HG03521 (cell line): ENCODE measurements at regions not wholly inside any gene's neighbourhood (a gene's known extent, or its start where the extent isn't known, plus 50 kb on each side); places are given as distances from the start of the nearest gene placed in this dataset.
"Not testable (repeated sequence)": the region's sequence is repeated elsewhere in the genome, so short reads cannot be mapped to it uniquely, and the experiment has no call there.

Source experiments
- ATAC-seq: cut with Tn5 transposase; IDR thresholded peaks from one replicate; pipeline ENCODE4 v1.9.1; 2021; ENCODE audit warnings: mild to moderate bottlenecking, moderate library complexity; ENCODE audit not compliant: unreplicated experiment

GRCh38 chr20:53891306-53891894, 179.0 kb downstream of the BCAS1 start:
- no peak for ATAC-seq

DNA sequence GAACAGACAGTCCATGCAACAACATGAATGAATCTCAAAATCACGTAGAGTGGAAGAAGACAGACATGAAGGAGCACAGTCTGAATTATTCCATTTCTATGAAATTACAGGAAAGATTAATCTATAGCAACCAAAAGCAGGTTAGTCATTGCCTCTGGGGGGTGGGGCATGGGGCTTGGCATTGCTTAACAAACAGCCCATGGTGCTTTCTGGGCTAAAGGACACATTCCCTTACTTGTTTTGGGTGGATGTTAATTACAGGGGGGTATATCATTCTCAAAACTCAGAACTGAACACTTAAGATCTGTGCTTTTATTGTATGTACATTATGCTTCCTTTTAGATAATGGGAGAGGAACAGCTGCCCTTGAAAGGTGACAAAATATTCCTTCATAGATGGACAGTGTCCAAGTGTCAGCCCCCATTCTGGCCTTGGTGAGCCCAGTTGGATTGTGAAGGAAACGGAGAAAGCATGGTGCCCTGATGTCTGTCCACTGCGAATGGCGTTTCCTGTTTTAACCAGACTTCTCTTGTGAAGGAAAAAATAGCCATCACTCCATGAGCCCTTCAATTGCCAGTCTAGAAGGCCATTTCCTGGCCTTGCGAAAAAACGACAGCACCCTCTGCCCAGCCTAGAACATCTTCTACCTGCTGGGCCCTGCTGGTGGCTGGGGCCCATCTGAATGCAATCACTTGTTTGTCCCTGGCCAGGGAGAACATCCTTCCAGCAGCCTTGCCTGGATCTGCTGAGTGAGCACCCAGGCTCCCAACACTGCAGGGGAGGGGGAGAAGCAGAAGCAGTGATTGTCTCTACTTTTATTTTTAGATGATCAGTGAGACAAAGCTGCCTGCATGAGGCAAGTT, 179.7 kb downstream of the BCAS1 start:
- no peak for ATAC-seq

DNA sequence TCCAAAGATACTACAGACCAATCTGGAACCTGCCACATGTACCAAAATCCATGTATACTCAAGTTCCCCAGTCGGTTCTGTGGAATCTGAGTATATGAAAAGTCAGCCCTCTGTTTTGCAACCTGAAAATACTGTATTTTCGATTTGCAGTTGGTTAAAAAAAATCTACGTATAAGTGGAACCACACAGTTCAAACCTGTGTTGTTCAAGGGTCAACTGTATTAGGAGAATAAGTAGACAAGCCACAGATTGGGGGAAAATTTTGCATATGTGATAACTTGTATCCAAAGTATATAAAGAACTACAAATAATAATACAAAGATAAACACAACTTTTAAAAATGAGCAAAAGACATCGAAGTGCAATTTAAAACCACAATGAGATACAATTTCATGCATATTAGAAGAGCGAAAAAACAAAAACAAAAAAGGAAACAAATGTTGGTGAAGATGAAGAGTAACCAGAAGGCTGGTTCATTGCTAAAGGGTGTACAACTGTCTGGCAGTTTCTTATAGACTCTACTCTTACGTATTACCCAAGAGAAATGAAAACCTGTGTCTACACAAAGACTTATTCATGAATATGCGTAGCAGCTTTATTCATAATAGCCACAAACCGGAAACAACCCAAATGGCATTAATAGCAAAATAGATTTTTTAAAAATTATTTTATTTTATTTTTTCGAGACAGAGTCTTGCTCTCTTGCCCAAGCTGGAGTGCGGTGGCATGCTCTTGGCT, 180.8 kb downstream of the BCAS1 start:
- no peak for ATAC-seq

GRCh38 chr20:53888951-53889350, 181.4 kb downstream of the BCAS1 start:
- ATAC-seq = no peak

- ATAC-seq = no peak
These were observed 181.9 kb downstream of the BCAS1 start for GRCh38 chr20:53888510-53888909.

- no peak for ATAC-seq
These were observed 182.4 kb downstream of the BCAS1 start for GRCh38 chr20:53887973-53888372.

DNA sequence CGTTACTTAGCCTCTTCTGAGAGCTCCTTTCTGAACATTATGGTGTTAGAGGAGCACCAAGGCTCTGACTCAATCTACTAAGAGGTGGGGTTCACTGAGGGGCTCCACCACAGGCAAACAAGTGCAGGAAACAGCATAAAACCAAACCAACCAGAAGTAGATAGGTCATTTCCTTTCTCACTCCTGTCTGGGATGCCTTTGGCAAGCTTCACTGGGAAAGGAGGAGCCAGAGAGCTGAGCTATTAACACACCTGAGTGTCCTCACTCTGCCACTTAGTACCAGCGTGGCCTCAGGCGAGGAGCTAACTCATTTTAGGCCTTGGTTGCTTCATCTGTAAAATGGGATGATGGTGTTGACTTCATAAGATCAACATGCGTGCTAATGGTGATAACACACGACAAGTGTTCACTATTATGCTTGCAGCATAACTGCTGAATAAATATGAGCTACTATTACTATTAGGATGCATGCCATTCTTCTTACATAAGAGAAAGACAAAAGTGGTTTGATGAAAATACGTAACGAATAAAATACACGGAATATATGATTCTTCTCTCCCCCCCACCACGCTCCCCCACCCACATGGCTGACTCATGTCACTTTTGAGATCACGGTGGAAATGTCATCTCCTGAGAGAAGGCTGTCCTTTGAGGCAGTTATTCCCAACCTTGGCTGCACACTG, 185.4 kb downstream of the BCAS1 start:
- no peak for ATAC-seq

GRCh38 chr20:53883098-53883911, 187.1 kb downstream of the BCAS1 start:
- ATAC-seq = no peak

GRCh38 chr20:53882438-53882986, 187.9 kb downstream of the BCAS1 start:
- ATAC-seq = not testable (repeated sequence)

DNA sequence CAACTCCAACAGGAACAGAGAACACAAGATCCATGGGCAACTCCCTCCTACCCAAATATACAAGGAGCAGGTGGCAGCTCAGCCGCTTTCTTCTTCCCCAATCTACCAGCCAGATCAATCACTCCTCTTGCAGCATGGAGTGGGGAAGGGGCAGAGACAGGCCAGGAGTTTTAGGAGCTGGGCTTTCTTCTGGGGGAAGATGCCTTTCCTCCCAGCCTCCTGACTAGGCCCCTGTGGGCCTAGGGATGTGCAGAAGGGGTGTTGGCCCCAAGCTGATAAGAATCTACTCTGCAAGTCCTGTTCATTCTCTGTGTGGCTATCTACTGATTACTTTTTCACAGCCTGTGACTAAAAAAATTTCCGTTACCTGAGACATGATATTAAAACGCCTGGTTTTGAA, 189.0 kb downstream of the BCAS1 start:
- ATAC-seq = no peak

- ATAC-seq = no peak
These were observed 190.2 kb downstream of the BCAS1 start for GRCh38 chr20:53880108-53880641.

- ATAC-seq = no peak
These were observed 191.2 kb downstream of the BCAS1 start for GRCh38 chr20:53879048-53879684.

GRCh38 chr20:53878262-53879047, 191.9 kb downstream of the BCAS1 start:
- ATAC-seq = no peak

DNA sequence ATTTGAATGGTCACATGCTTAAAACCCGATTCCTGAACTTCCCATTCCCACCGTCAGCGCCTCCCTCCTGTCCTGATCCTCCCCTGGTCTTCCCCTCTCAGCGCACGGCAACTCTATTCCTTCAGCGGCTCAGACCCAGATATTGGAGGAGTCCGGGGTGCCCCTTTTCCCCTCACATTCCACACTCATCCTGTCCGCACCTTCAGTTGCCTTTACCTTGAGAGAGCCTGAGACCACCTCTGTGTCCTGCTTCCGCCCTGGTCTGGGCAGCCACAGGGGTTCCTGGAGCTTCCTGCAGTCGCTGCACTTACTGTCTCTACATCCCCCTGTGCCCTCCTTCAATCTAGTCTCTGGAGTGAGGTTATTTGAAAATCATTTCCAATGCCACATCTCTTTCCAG, 193.4 kb downstream of the BCAS1 start:
- no peak for ATAC-seq

- no peak for ATAC-seq
These were observed 193.9 kb downstream of the BCAS1 start for GRCh38 chr20:53876470-53876869.

DNA sequence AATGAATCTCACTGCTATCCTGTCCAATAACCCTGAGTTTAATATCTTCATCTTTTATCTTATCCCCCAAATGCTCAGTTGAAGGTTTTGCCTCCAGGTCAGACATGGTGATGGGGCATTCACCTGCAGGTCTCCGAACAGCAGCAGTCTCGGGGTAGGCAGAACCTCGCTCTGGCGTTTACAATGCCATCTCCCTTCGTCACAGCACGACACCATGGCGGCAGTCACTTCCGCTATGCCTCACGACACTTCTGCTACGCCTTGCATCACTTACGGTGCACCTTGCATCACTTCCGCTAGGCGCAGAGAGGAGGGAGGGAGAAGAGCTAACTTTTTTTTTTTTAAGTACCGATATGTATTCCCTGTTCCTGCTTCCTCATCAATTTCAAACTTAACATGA, 194.9 kb downstream of the BCAS1 start:
- ATAC-seq = no peak

DNA sequence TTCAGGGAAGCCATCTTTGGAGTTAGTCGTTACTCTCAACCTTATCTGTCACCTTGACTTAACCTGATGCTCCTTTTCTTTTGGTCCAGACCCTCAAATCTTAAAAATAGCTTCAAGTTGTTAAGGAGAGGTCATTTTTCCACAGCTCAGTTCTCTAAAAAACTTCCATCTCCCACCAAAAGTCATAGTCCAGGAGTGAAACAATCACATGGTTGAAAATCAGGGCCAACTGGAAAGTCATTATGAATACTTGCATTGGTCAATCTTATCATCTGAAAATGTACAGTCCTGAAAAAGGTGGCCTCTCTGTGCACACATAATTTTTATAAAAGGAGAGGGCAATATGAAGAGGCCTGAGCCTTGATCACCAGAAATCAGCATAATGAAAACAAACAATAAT, 195.7 kb downstream of the BCAS1 start:
- ATAC-seq = no peak

- no peak for ATAC-seq
These were observed 196.3 kb downstream of the BCAS1 start for GRCh38 chr20:53874104-53874503.

DNA sequence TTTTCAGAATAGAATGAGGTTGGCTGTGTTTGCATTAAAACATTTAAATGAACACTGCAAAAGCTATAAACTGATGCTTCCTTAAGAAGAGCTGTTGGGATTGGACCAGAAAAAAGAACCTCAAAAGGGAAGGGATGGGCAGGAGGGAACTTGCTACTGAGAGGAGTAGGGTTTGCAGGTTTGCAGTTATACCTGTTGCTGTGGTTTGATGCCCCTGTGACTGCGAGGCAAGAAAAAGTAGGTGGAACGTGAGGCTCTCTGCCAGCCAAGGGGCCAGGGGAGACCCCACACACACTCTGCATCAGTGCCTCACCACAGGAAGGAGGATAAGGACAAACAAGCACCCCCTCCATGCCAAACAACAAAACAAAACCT, 197.2 kb downstream of the BCAS1 start:
- ATAC-seq = no peak
